ENCODE measurements at regions not wholly inside any gene's neighbourhood (a gene's known extent, or its start where the extent isn't known, plus 50 kb on each side); places are given as distances from the start of the nearest gene placed in this dataset.

GRCh38 chr15:94845390-94845716 is 614.0 kb downstream of the MCTP2 start:
- TF ChIP-seq, protein P1, sequence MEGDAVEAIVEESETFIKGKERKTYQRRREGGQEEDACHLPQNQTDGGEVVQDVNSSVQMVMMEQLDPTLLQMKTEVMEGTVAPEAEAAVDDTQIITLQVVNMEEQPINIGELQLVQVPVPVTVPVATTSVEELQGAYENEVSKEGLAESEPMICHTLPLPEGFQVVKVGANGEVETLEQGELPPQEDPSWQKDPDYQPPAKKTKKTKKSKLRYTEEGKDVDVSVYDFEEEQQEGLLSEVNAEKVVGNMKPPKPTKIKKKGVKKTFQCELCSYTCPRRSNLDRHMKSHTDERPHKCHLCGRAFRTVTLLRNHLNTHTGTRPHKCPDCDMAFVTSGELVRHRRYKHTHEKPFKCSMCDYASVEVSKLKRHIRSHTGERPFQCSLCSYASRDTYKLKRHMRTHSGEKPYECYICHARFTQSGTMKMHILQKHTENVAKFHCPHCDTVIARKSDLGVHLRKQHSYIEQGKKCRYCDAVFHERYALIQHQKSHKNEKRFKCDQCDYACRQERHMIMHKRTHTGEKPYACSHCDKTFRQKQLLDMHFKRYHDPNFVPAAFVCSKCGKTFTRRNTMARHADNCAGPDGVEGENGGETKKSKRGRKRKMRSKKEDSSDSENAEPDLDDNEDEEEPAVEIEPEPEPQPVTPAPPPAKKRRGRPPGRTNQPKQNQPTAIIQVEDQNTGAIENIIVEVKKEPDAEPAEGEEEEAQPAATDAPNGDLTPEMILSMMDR (conservative IDR thresholded peaks at IDR 0.05 in 1 of 2, IDR thresholded peaks at IDR 0.05 in 1 of 2; ENCODE audit: low read depth in 1 of 2, low read length in 2 of 2) = no peak
- TF ChIP-seq EZH2 (IDR thresholded peaks at IDR 0.05; ENCODE audit: low read length, missing control alignments) = no peak

All from fibroblast of lung (primary cell).